ES-I3 (cell line): ENCODE measurements at regions not wholly inside any gene's neighbourhood (a gene's known extent, or its start where the extent isn't known, plus 50 kb on each side); places are given as distances from the start of the nearest gene placed in this dataset.
"Not testable (repeated sequence)": the region's sequence is repeated elsewhere in the genome, so short reads cannot be mapped to it uniquely, and the experiment has no call there.

Source experiments
- H3K36me3 ChIP-seq: 2 replicates; pipeline ENCODE4 v1.6.1; 2013; ENCODE audit warnings: mild to moderate bottlenecking, low read length, control low read depth, moderate library complexity; ENCODE audit not compliant: insufficient read depth
- H3K4me1 ChIP-seq: 2 replicates; pipeline ENCODE4 v1.6.1; 2013; ENCODE audit warnings: mild to moderate bottlenecking, control low read depth, low read length; ENCODE audit not compliant: insufficient read depth
- H3K9ac ChIP-seq: 2 replicates; pipeline ENCODE4 v1.6.1; 2013; ENCODE audit warnings: low read depth, mild to moderate bottlenecking, low read length, moderate library complexity
- H3K9me3 ChIP-seq: 2 replicates; pipeline ENCODE4 v1.6.1; 2013; ENCODE audit warnings: mild to moderate bottlenecking, low read length, moderate library complexity; ENCODE audit not compliant: control insufficient read depth, insufficient read depth

DNA sequence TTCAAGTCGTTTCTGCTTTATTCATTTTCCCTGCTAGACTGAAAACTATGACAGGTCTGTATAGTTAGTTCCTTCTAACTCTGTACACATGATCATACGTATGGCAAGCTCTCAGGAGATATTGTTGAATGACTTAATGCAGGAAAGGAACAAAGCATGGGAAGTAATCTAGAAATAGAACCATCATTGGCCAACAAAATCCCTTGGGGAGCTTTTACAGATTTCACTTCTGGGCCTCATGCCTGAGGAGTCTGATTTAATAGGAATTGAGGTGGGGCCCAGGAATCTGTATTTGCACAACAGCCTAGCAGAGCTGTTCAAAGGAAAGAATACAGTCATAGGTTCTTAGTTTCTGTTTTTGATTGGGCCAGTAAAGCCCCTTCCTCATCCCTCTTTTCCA lies 229.2 kb downstream of the MAP2K6 start:
- no peaks in the 10 kb centered on the region for H3K9me3 ChIP-seq

DNA sequence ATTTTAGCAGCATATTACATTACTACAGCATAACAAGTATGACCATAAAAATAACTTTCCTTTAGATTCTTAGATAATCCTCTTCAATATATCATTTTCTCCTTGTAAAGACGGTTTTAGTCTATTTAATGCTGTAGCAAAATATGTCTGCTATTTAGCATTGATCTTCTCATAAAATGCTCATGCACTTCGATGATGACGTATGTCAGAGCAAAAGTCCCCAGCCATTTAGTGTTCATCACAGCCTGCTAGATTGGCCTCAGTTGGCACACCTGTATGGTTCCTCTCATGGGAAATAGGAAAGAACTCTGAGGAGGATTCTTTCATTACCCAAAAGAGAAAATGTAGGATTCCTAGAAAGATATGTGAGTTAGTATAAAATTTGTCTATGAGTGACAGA lies 232.2 kb downstream of the MAP2K6 start:
- no peaks in the 10 kb centered on the region for H3K9me3 ChIP-seq
- no peaks in the 10 kb centered on the region for H3K36me3 ChIP-seq
- no peak overlapping the region for H3K9ac ChIP-seq
- H3K4me1 ChIP-seq: no peaks in the 10 kb centered on the region

More for the DNA sequence above, 229.2 kb downstream of the MAP2K6 start:
- Histone ChIP-seq H3K36me3 (no peaks in the 10 kb centered on the region), H3K4me1 (no peaks in the 10 kb centered on the region), H3K9ac (no peak overlapping the region)

DNA sequence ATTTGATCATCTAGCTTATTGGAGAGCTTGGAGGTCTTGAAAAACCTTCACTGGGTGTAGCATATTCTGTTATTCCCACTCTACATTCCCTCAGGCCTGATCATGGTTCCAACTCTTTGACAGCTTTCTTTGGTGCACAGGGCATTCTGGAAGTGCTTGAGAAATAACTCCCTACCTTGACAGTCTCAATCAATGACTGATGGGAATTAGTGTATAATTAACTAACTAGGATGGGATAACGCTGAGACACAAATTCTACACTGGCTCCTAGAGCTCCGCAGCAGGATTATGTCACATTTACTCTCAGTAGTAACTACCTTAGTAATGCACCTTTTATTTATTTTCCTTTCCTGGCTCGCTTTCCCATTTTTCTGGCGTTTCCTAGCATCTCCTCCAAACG lies 236.4 kb downstream of the MAP2K6 start:
- no peaks in the 10 kb centered on the region for H3K36me3 ChIP-seq

GRCh38 chr17:69651921-69652320 lies 237.4 kb downstream of the MAP2K6 start:
- Histone ChIP-seq H3K4me1 (no peaks in the 10 kb centered on the region), H3K36me3 (no peaks in the 10 kb centered on the region), H3K9ac (no peak overlapping the region)

More for the DNA sequence above, 236.4 kb downstream of the MAP2K6 start:
- Histone ChIP-seq H3K4me1 (no peaks in the 10 kb centered on the region), H3K9me3 (peaks cover 7% of the 10 kb centered on the region; the same call in 1 of the 2 replicates), H3K9ac (no peak overlapping the region)

DNA sequence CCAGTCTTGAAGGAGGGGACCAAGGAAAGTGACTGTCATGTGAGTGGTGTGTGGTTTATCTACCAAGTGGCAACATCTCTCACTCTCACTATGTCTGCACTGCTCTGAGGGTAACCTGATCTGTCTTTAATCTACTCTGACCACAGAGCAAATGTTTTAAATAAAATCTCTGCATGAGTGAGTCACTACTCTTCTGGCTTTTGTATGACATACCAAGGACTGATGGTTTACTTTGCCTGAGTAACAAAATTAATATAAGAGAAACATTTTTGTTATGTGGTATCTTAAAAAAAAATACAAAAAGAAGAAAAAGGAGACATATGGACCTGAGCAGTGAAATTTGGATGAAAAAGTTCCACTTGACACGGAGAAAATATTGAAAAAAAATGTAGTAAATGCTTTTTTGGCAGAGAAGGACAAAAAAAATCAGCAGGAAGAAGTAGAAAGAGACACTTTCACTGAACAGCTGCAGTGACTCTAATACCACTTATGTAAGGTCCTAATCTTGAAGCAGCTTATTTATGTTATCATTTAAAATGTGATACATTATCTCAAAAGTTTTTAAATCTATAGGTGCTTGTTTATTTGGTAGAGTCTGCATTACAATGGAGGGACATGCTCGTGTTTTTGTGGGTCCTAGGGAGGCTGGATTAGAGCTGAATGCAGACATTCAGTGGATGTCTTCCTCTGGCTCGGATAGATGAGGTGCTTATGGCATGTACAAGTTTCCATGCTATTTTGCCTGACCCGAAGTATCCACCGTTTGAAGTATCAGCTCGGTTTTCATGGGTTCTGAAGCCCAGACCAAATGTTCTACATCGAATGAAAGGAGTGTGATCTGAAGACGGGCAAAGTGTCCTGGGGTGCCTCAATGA lies 240.7 kb downstream of the MAP2K6 start:
- Histone ChIP-seq H3K4me1 (no peaks in the 10 kb centered on the region), H3K9me3 (peaks cover 7% of the 10 kb centered on the region; the same call in 1 of the 2 replicates), H3K9ac (no peak overlapping the region), H3K36me3 (no peaks in the 10 kb centered on the region)

More at GRCh38 chr17:69651921-69652320, 237.4 kb downstream of the MAP2K6 start:
- peaks cover 7% of the 10 kb centered on the region; the same call in 1 of the 2 replicates for H3K9me3 ChIP-seq

GRCh38 chr17:69655902-69656301 lies 241.4 kb downstream of the MAP2K6 start:
- Histone ChIP-seq H3K9ac (no peak overlapping the region), H3K36me3 (no peaks in the 10 kb centered on the region), H3K4me1 (no peaks in the 10 kb centered on the region), H3K9me3 (peaks cover 7% of the 10 kb centered on the region; the same call in 1 of the 2 replicates)

GRCh38 chr17:69669441-69670178 lies 255.1 kb downstream of the MAP2K6 start:
- Histone ChIP-seq H3K36me3 (no peaks in the 10 kb centered on the region), H3K9me3 (no peaks in the 10 kb centered on the region), H3K4me1 (no peaks in the 10 kb centered on the region), H3K9ac (no peak overlapping the region)

- Histone ChIP-seq H3K9ac (no peak overlapping the region), H3K9me3 (no peaks in the 10 kb centered on the region), H3K36me3 (no peaks in the 10 kb centered on the region), H3K4me1 (no peaks in the 10 kb centered on the region)
Measured at GRCh38 chr17:69672924-69673323, 258.4 kb downstream of the MAP2K6 start.

GRCh38 chr17:69677130-69677529 lies 262.6 kb downstream of the MAP2K6 start:
- Histone ChIP-seq H3K9ac (no peak overlapping the region), H3K36me3 (no peaks in the 10 kb centered on the region), H3K9me3 (no peaks in the 10 kb centered on the region), H3K4me1 (no peaks in the 10 kb centered on the region)

DNA sequence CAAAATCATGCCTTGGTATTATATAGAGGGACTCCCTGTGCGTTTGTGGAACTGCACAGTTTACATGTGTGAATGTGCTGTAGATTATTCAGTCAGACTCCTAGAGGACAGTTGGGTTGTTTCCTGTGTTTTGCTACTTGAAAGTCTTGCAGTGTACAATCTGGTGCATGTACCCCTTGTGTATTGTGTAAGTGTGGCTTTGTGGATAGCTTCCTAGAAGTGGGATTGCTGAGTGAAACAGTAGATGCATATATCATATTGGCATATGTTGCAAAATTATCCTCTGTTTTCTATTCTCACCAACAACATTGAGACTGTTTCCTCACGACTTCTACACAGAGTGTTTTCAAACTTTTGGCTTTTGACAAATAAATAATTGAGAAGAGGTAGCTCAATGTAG lies 263.7 kb downstream of the MAP2K6 start:
- Histone ChIP-seq H3K36me3 (no peaks in the 10 kb centered on the region), H3K4me1 (no peaks in the 10 kb centered on the region), H3K9me3 (no peaks in the 10 kb centered on the region), H3K9ac (no peak overlapping the region)

DNA sequence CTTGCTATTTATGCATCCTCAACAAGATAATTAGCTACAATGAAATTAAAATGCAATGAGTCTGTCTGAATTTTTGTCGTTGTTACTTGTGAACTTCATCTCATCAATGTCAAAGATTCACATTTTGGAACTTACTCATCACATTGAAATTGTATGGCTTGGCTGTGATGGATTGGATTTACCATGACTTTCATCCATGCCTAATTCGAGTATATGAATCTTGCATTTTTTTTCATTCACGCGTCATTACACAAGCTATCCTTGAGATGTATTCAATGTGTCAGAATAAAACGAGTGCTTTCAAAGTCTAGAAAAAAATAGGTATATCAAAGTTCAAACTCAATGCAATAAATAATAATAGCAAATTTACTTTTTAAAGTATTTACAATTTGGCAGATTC lies 265.3 kb downstream of the MAP2K6 start:
- Histone ChIP-seq H3K4me1 (no peaks in the 10 kb centered on the region), H3K9ac (no peak overlapping the region), H3K36me3 (no peaks in the 10 kb centered on the region), H3K9me3 (no peaks in the 10 kb centered on the region)

DNA sequence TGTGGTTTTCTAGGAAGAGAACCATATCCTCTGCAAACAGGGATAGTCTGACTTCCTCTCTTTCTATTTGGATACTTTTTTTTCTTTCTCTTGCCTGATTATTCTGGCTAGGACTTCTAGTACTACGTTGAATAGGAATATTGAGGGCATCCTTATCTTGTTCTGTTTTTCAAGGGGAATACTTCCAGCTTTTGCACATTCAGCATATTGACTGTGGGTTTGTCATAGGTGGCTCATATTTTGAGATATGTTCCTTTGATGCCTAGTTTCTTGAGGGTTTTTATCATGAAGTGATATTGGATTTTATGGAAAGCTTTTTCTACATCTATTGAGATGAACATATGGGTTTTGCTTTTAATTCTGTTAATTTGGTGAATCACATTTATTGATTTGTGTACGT lies 269.8 kb downstream of the MAP2K6 start:
- Histone ChIP-seq H3K4me1 (no peaks in the 10 kb centered on the region), H3K36me3 (no peaks in the 10 kb centered on the region), H3K9ac (no peak overlapping the region), H3K9me3 (no peaks in the 10 kb centered on the region)

- not testable (repeated sequence) for H3K9me3 ChIP-seq, H3K4me1 ChIP-seq, H3K36me3 ChIP-seq
- H3K9ac ChIP-seq: 0 out of 2 replicates have a peak overlapping the region, but pooled peaks have one; percentile 4
Measured at GRCh38 chr17:69685150-69685549, 270.7 kb downstream of the MAP2K6 start.

GRCh38 chr17:69690531-69690930 lies 276.0 kb downstream of the MAP2K6 start:
- Histone ChIP-seq H3K9ac (no peak overlapping the region), H3K36me3 (no peaks in the 10 kb centered on the region), H3K9me3 (0 out of 2 replicates have a peak, but pooled peaks cover 2% of the 10 kb centered on the region), H3K4me1 (no peaks in the 10 kb centered on the region)

DNA sequence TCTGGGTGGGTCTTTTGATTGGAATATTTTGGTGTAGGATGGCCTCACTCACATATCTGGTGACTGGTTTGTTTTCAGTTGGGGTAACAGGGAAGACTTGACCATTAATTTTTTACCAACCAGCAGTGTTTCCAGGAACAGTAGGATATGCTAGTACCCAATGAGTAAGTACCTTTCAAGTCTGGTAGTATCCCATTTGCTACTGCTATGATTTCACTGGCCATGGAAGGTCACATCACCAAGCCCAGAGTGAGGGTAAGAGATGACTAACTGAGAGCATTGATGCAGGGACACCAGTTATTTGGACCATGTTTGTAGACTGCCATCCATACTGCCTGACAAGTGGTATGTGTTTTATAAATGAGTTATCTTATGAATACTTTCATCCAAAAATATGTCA lies 277.7 kb downstream of the MAP2K6 start:
- Histone ChIP-seq H3K4me1 (no peaks in the 10 kb centered on the region), H3K9me3 (peaks cover 2% of the 10 kb centered on the region; the same call in 1 of the 2 replicates), H3K9ac (no peak overlapping the region), H3K36me3 (no peaks in the 10 kb centered on the region)
